ENCODE measurements at regions not wholly inside any gene's neighbourhood (a gene's known extent, or its start where the extent isn't known, plus 50 kb on each side); places are given as distances from the start of the nearest gene placed in this dataset.
"Not testable (repeated sequence)": the region's sequence is repeated elsewhere in the genome, so short reads cannot be mapped to it uniquely, and the experiment has no call there.

DNA sequence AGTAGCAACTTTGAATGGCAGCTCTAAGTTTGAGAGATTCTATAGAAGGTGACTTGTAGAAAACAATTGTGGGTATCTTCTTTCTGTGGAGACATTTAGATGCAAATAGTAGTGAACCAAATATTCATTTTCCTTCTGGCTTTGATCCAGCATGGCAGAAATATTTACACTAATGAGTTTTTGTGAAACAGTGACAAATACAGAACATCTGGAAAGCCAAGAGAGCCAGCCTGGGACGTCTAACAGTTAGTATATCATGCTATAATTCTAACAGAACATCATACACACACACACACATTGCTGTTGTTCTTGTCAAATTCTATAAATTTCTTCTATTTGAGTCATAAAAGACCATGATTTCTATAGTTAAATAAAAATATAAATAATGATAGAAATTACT, 1777.9 kb downstream of the ARAP2 start:
- DNase-seq = no peak
- in situ Hi-C loops (cut with MboI; ENCODE audit: low pct_unique_long_range_greater_than_20kb, low sequenced_read_pairs) = no loop called here

- no peak for DNase-seq
- in situ Hi-C loops (cut with MboI; ENCODE audit: low pct_unique_long_range_greater_than_20kb, low sequenced_read_pairs) = no loop called here
Measured at GRCh38 chr4:34469516-34469915, 1774.8 kb downstream of the ARAP2 start.

DNA sequence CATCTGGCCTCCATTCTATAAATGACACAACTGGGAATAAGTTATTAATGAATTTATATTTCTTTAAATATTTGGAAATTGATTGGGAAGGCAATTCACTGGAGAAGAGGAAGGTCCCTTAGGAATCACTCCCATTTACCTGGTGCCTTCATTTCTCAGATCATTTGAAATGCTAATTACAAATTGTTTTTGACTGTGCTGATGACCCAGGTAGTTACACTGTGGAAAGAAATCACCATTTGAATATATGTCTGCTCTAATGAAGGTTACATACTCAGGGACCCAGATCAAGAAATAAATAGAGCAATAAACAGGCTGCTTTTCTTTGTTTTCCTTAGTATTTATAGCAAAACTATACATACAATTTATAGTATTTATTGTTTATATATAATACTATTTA, 1759.1 kb downstream of the ARAP2 start:
- in situ Hi-C loops (cut with MboI; ENCODE audit: low pct_unique_long_range_greater_than_20kb, low sequenced_read_pairs) = no loop called here
- no peak for DNase-seq

DNA sequence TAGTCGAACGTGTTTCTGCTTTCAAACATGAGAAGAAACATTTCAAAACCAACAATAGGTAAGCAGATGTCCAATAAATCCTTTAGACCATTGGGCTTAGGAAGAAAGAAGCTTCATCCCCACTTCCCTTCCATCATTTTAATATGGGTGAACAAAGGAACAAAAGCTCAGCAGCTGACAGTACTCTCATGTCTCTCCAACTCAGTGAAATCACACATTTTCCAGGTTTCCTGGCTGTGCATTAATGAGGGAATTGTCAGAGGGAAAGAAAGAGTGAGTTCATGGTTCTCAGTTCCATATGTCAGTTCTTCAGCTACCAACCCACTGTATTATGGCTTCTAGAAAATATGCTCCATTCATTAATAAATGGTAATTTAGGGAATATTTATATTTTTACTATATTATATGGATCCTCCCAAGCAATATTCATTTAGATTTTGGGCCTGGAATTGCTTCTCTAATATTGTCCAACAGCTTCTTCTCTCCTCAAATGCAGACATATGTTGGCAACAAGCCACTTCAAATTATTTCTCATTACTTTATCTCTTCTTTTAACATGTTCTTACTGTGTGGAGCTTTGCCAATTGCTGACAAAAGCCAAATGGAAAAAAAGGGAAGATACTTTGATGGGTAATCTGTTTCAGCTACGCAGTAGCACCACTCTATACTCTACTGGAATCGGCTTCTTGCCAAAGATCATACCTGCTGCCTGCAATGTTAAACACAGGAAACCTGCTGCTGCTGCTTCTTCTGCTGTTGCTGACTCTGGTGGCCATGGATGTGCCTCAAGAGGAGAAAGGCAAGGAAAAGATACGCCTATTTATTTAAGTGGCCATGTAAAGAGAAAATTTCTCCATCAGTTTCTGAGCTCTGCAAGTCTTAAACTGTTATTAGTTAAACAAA, 1757.6 kb downstream of the ARAP2 start:
- in situ Hi-C loops (cut with MboI; ENCODE audit: low pct_unique_long_range_greater_than_20kb, low sequenced_read_pairs) = no loop called here
- no peak for DNase-seq

GRCh38 chr4:34492414-34492813, 1751.9 kb downstream of the ARAP2 start:
- in situ Hi-C loops (cut with MboI; ENCODE audit: low pct_unique_long_range_greater_than_20kb, low sequenced_read_pairs) = no loop called here
- peak; percentile 11 for DNase-seq

DNA sequence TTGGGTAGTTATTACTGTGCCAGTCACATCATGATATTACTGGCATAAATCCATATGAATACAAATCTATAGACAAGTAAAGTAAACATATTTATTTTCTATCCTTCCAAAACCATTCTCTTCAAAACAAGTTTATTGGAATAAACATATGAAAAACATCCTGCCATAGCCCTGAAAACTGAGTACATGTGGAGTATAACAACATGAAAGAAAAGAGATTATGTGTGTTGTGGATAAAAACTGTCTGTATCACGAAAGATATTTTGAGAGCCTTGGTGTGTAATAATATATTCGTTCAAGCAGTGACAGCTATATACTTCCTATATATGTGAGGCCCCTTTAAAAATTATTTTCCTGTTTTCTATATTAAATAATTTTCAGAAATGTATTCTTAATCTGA, 1742.2 kb downstream of the ARAP2 start:
- in situ Hi-C loops (cut with MboI; ENCODE audit: low pct_unique_long_range_greater_than_20kb, low sequenced_read_pairs) = no loop called here
- DNase-seq = no peak

DNA sequence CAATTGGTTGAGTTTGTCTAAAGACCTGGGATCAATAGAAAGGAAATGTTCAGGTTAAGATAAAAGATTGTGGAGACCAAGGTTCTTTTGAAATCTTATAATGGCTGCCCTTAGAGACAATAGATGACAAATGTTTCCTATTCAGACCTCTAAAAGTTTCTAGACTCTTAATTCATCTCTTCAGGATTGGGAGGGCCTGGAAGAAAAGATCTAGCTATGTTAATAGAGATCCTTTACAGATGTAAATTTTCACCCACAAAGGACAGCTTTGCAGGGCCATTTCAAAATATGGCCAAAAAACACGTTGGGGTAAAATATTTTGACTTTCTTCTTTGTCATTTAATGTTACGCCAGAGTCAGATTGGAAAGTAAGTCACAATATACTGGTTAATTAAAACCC, 1739.6 kb downstream of the ARAP2 start:
- DNase-seq; in situ Hi-C loops (cut with MboI; ENCODE audit: low pct_unique_long_range_greater_than_20kb, low sequenced_read_pairs): not testable (repeated sequence)

- in situ Hi-C loops (cut with MboI; ENCODE audit: low pct_unique_long_range_greater_than_20kb, low sequenced_read_pairs); DNase-seq: not testable (repeated sequence)
Measured at GRCh38 chr4:34506511-34507092, 1737.7 kb downstream of the ARAP2 start.

GRCh38 chr4:34512616-34513015, 1731.7 kb downstream of the ARAP2 start:
- in situ Hi-C loops (cut with MboI; ENCODE audit: low pct_unique_long_range_greater_than_20kb, low sequenced_read_pairs) = no loop called here
- no peak for DNase-seq

GRCh38 chr4:34516524-34516923, 1727.8 kb downstream of the ARAP2 start:
- in situ Hi-C loops (cut with MboI; ENCODE audit: low pct_unique_long_range_greater_than_20kb, low sequenced_read_pairs) = no loop called here
- no peak for DNase-seq

GRCh38 chr4:34534916-34535315, 1709.4 kb downstream of the ARAP2 start:
- in situ Hi-C loops (cut with MboI; ENCODE audit: low pct_unique_long_range_greater_than_20kb, low sequenced_read_pairs) = no loop called here
- DNase-seq = no peak

DNA sequence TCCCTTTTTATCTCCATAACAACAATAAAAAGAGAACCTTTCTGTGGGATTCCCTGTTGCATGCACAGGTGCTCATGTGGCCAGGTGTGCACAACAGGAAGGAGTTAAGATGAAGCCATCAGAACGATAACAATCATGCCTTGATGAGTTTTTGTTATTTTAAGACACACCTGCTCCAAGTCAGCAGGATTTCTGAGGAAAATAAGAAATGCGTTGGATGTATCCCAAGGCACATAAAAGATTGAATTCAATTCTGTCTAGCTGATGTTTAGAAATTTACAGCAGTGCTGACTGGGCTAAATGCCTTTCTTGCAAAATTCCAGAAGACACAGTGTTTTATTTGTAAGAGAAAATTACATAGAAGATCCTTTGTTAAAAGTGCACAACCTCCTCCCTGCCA, 1678.2 kb downstream of the ARAP2 start:
- no peak for DNase-seq
- in situ Hi-C loops (cut with MboI; ENCODE audit: low pct_unique_long_range_greater_than_20kb, low sequenced_read_pairs) = no loop called here

DNA sequence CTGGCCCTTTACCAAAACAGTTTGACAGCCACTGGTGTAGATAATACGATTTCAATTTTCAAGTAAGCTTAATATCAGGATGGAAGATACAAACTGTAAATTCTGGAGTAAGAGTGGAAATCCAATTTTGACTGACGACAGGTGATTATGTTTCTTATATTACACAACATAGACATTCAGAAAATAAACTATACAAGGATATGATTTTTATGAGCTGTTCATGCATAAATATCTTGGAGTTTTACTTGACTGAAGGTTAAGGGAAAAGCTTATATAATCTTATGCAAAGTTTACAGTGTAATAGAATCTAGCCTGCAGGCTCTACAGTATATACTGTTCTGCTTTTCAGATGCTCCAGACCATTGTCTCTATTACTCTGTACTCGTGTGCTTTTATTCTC, 1672.3 kb downstream of the ARAP2 start:
- DNase-seq = no peak

DNA sequence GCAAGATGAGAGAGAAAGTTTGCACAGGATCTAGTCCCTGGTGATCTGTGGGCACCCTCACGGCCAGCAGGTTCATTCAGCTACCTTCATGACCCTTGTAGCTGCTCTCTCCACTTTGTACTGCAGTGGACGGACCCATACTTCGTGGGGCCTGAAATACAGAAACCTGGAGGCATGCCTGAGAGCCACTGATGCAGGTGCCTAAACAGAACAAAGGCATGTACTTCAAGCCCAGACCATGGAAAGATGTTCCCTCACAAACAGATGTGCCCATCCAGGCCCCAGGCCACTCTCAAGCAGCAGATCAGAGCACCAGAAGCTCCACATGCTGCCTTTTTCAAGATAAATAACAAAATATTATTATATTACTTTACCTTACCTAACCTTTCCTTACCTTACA, 1629.0 kb downstream of the ARAP2 start:
- in situ Hi-C loops (cut with MboI; ENCODE audit: low pct_unique_long_range_greater_than_20kb, low sequenced_read_pairs) = no loop called here
- DNase-seq = no peak

More for the DNA sequence above, 1672.3 kb downstream of the ARAP2 start:
- in situ Hi-C loops (cut with MboI; ENCODE audit: low pct_unique_long_range_greater_than_20kb, low sequenced_read_pairs) = no loop called here

- in situ Hi-C loops (cut with MboI; ENCODE audit: low pct_unique_long_range_greater_than_20kb, low sequenced_read_pairs) = no loop called here
- DNase-seq = no peak
Measured at GRCh38 chr4:34619531-34620162, 1624.7 kb downstream of the ARAP2 start.

GRCh38 chr4:34628471-34628870, 1615.8 kb downstream of the ARAP2 start:
- no peak for DNase-seq
- in situ Hi-C loops (cut with MboI; ENCODE audit: low pct_unique_long_range_greater_than_20kb, low sequenced_read_pairs) = no loop called here

- in situ Hi-C loops (cut with MboI; ENCODE audit: low pct_unique_long_range_greater_than_20kb, low sequenced_read_pairs) = no loop called here
- DNase-seq = no peak
Measured at GRCh38 chr4:34629451-34629850, 1614.9 kb downstream of the ARAP2 start.

DNA sequence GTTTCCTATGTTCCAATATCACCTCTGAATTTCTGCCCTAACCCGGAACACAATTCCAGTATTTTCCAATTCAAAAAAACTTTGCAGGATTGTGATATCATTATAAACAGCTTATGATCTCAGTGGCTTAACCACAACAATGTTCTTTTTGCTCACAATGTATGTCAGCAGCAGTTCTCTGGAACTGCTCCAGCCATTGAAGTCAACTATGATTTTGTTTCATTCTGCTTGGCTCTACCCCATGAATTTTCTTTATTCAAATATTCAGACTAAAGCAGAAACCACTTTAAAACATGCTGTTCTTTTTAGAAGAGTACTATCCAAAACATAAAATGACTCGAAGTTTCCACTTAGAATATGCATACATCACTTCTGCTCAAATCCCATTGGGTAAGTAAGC, 1611.1 kb downstream of the ARAP2 start:
- no peak for DNase-seq

GRCh38 chr4:34636623-34637022, 1607.7 kb downstream of the ARAP2 start:
- DNase-seq = no peak
- in situ Hi-C loops (cut with MboI; ENCODE audit: low pct_unique_long_range_greater_than_20kb, low sequenced_read_pairs) = no loop called here

More for the DNA sequence above, 1611.1 kb downstream of the ARAP2 start:
- in situ Hi-C loops (cut with MboI; ENCODE audit: low pct_unique_long_range_greater_than_20kb, low sequenced_read_pairs) = no loop called here

DNA sequence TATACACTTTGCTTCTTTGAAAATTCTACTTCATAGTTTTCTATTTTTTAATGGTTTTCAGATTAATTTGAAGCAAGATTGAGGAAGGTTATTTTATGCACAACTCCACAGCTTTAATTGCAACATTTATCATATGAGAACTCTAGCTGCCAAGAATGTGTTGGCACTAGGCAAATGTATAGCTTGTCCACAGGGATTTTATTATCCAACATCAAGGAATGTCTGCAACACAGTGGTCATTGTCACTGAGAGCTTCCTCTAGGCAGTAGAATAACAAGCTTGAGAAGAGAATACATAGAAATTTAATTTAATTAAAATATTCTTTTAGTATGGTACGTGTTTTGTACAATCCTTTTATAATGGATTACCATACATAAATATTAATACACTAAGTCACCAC, 1600.8 kb downstream of the ARAP2 start:
- no peak for DNase-seq
- in situ Hi-C loops (cut with MboI; ENCODE audit: low pct_unique_long_range_greater_than_20kb, low sequenced_read_pairs) = no loop called here
